Glutamatergic neuron (in vitro differentiated cells): ENCODE measurements at regions not wholly inside any gene's neighbourhood (a gene's known extent, or its start where the extent isn't known, plus 50 kb on each side); places are given as distances from the start of the nearest gene placed in this dataset.

Source experiments
- DNase-seq: peaks from one replicate; pipeline ENCODE4 v3.0.0; 2022
- H3K27ac Mint-ChIP-seq: one replicate; pipeline ENCODE4 v1.8.0; 2020; ENCODE audit warnings: mild to moderate bottlenecking, mixed read lengths, inconsistent platforms; ENCODE audit not compliant: unreplicated experiment
- H3K27me3 Mint-ChIP-seq: one replicate; pipeline ENCODE4 v1.8.0; 2020; ENCODE audit warnings: mild to moderate bottlenecking, moderate library complexity, mixed read lengths, inconsistent platforms; ENCODE audit not compliant: unreplicated experiment
- H3K36me3 Mint-ChIP-seq: one replicate; pipeline ENCODE4 v1.8.0; 2020; ENCODE audit warnings: mild to moderate bottlenecking, mixed read lengths, inconsistent platforms; ENCODE audit not compliant: unreplicated experiment
- H3K4me1 Mint-ChIP-seq: one replicate; pipeline ENCODE4 v1.8.0; 2020; ENCODE audit warnings: mild to moderate bottlenecking, low read depth, mixed read lengths, inconsistent platforms; ENCODE audit not compliant: unreplicated experiment
- H3K4me3 Mint-ChIP-seq: one replicate; pipeline ENCODE4 v1.8.0; 2020; ENCODE audit warnings: mild to moderate bottlenecking, mixed read lengths, inconsistent platforms; ENCODE audit not compliant: unreplicated experiment
- H3K9me3 Mint-ChIP-seq: one replicate; pipeline ENCODE4 v1.8.0; 2020; ENCODE audit warnings: mild to moderate bottlenecking, moderate library complexity, mixed read lengths, inconsistent platforms; ENCODE audit not compliant: unreplicated experiment
- TF ChIP-seq, protein P1 (sequence below): fragments of 200-600 bp; sonication (generic); IDR thresholded peaks from one replicate; pipeline ENCODE4 v1.5.0; 2021; ENCODE audit not compliant: partially characterized antibody, unreplicated experiment

DNA sequence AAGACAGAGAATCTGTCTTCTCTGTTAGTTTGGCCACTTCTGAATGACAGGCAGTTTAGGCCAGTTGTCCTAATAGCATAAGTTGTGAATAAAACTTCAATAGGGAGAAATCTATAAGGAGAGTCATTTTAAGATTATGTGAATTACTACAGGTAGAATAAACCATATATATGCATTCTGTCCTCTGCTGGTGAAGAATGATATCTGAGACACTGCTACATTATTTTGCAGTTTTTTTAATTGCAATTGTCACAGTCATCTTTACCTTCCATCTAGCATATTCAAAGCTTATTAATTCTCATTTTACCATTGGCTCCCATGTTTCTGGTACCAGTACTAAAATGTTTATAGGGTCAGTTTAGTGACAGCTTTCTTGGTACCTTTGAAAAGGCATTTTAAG is 519.6 kb upstream of the DEPDC1 start:
- Mint-ChIP-seq H3K4me3 (no peak overlapping the region), H3K36me3 (no peaks in the 10 kb centered on the region)
- TF ChIP-seq, protein P1, sequence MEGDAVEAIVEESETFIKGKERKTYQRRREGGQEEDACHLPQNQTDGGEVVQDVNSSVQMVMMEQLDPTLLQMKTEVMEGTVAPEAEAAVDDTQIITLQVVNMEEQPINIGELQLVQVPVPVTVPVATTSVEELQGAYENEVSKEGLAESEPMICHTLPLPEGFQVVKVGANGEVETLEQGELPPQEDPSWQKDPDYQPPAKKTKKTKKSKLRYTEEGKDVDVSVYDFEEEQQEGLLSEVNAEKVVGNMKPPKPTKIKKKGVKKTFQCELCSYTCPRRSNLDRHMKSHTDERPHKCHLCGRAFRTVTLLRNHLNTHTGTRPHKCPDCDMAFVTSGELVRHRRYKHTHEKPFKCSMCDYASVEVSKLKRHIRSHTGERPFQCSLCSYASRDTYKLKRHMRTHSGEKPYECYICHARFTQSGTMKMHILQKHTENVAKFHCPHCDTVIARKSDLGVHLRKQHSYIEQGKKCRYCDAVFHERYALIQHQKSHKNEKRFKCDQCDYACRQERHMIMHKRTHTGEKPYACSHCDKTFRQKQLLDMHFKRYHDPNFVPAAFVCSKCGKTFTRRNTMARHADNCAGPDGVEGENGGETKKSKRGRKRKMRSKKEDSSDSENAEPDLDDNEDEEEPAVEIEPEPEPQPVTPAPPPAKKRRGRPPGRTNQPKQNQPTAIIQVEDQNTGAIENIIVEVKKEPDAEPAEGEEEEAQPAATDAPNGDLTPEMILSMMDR = no peak

DNA sequence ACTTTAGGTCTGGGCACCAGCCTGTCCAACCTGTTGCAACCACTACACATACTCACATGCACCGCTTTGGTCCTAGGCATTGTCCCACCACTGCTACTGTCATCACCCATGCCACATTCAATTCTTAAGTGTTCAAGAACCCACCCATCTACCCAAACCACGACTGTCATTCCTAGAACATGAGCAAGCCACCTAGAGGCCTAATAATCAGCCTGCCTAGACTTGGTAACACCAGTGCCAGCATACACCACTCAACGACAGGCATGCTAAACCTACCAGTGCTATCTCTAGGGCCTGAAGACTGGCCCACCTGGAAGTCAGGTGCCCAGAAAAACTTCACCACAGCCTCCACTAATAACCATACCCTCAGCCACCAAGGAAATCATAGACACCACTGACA is 532.8 kb upstream of the DEPDC1 start:
- DNase-seq = no peak
- H3K27ac Mint-ChIP-seq = no peak overlapping the region
- H3K4me1 Mint-ChIP-seq = no peaks in the 10 kb centered on the region
- peaks cover 7% of the 10 kb centered on the region for H3K9me3 Mint-ChIP-seq
- TF ChIP-seq, protein P1 = no peak
- H3K4me3 Mint-ChIP-seq = no peak overlapping the region
- peaks cover 20% of the 10 kb centered on the region for H3K36me3 Mint-ChIP-seq
- H3K27me3 Mint-ChIP-seq = no peaks in the 10 kb centered on the region

More for the DNA sequence above, 519.6 kb upstream of the DEPDC1 start:
- no peak overlapping the region for H3K27ac Mint-ChIP-seq
- no peaks in the 10 kb centered on the region for H3K4me1 Mint-ChIP-seq
- no peaks in the 10 kb centered on the region for H3K9me3 Mint-ChIP-seq
- H3K27me3 Mint-ChIP-seq = no peaks in the 10 kb centered on the region
- DNase-seq = no peak

DNA sequence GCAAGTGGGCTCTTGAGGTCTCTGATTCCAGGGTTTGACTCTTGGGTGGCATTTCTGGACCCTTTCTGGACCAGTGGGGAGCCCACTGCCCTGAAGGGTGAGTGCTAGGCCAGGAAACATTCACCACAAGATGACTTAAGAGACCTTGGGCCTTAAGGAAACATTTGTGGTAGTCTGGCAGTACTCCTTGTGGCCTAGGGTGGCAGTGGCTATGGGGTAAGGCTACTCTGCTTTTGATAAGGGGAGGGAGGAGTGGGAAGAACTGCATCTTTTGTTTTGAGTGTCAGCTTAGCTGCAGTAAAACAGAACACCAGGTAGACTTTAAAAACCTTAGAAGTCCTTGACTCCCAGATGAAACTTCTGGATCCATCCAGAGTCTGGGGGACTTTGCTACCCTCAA is 529.3 kb upstream of the LRRC7 start:
- Mint-ChIP-seq H3K36me3 (peaks cover 20% of the 10 kb centered on the region), H3K4me1 (no peaks in the 10 kb centered on the region), H3K27me3 (no peaks in the 10 kb centered on the region), H3K9me3 (peaks cover 5% of the 10 kb centered on the region), H3K4me3 (no peak overlapping the region), H3K27ac (no peak overlapping the region)
- TF ChIP-seq, protein P1 = no peak
- DNase-seq = no peak

DNA sequence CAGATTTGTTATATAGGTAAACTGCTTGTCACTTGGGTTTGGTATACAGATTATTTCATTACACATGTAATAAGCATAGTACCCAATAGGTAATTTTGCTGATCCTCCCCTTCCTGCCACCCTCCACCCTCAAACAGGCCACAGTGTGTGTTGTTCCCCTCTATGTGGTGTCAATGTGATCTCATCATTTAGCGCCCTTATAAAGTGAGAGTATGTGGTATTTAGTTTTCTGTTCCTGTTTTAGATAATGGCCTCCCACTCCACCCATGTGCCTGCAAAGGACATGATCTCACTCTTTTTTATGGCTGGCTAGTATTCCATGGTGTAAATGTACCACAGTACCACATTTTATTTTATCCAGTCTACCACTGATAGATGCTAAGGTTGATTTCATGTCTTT is 522.1 kb upstream of the LRRC7 start:
- Mint-ChIP-seq H3K4me3 (no peak overlapping the region), H3K27ac (no peak overlapping the region), H3K4me1 (no peaks in the 10 kb centered on the region), H3K9me3 (no peaks in the 10 kb centered on the region), H3K36me3 (peaks cover 8% of the 10 kb centered on the region), H3K27me3 (no peaks in the 10 kb centered on the region)
- TF ChIP-seq, protein P1 = no peak
- DNase-seq = no peak

DNA sequence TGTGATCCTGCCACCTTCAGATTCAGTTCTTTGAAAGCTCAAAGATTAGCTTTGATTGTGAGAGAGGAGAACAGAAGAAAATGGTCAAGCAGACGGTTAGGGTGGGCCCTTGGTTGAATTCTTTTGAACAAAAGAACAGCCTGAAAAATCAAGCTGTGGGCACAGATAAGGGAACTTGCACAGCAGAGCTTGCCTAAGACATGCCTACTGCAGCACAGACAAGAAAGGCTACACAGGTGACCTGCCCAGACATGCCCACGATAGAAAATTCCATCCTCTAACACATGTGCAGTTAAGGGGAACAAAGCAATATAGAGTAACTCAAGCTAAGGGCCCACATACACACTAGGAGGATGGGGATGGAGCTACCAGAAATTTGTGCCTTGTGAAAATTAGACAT is 512.5 kb upstream of the LRRC7 start:
- Mint-ChIP-seq H3K4me1 (peaks cover 2% of the 10 kb centered on the region), H3K36me3 (no peaks in the 10 kb centered on the region), H3K9me3 (no peaks in the 10 kb centered on the region), H3K4me3 (no peak overlapping the region), H3K27me3 (no peaks in the 10 kb centered on the region), H3K27ac (no peak overlapping the region)
- TF ChIP-seq, protein P1 = no peak
- no peak for DNase-seq
